ENCODE measurements at regions not wholly inside any gene's neighbourhood (a gene's known extent, or its start where the extent isn't known, plus 50 kb on each side); places are given as distances from the start of the nearest gene placed in this dataset.

GRCh38 chr5:106691701-106692100, 979.0 kb downstream of the EFNA5 start:
- POLR2A ChIA-PET = no interaction called here
- H3K27ac Mint-ChIP-seq = no peak overlapping the region
- intact Hi-C loops (cut with micrococcal nuclease) = no loop called here
- no peaks in the 10 kb centered on the region for H3K27me3 Mint-ChIP-seq
- no peaks in the 10 kb centered on the region for H3K36me3 Mint-ChIP-seq
- no peak for DNase-seq
- H3K4me1 Mint-ChIP-seq (ENCODE audit: low read depth) = no peaks in the 10 kb centered on the region
- CTCF ChIA-PET = no interaction called here
- H3K9me3 Mint-ChIP-seq = no peaks in the 10 kb centered on the region
- no peak overlapping the region for H3K4me3 Mint-ChIP-seq

DNA sequence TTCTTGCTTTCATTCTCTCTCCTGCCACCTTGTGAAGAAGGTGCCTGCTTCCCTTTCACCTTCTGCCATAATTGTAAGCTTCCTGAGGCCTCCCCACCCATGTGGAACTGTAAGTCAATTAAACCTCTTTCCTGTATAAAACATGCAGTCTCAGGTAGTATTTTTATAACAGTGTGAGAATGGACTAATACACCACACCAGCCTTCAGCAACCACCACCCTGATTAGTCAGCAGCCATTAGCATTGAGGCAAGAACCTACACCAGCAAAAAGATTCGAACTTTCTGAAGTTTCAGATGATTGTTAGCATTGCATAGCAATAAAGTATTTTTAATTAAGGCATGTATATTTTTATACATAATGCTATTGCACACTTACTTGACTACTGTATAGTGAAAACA, 980.2 kb downstream of the EFNA5 start:
- POLR2A ChIA-PET = no interaction called here

GRCh38 chr5:106680330-106680729, 990.4 kb downstream of the EFNA5 start:
- intact Hi-C loops (cut with micrococcal nuclease) = no loop called here

More for the DNA sequence above, 980.2 kb downstream of the EFNA5 start:
- CTCF ChIA-PET = no interaction called here
- no peak overlapping the region for H3K4me3 Mint-ChIP-seq
- H3K27ac Mint-ChIP-seq = no peak overlapping the region
- intact Hi-C loops (cut with micrococcal nuclease) = no loop called here
- H3K36me3 Mint-ChIP-seq = no peaks in the 10 kb centered on the region
- H3K27me3 Mint-ChIP-seq = no peaks in the 10 kb centered on the region
- H3K9me3 Mint-ChIP-seq = no peaks in the 10 kb centered on the region
- no peak for DNase-seq
- no peaks in the 10 kb centered on the region for H3K4me1 Mint-ChIP-seq (ENCODE audit: low read depth)

GRCh38 chr5:106677057-106677456, 993.7 kb downstream of the EFNA5 start:
- no peak for DNase-seq
- intact Hi-C loops (cut with micrococcal nuclease) = no loop called here
- H3K4me3 Mint-ChIP-seq = no peak overlapping the region
- POLR2A ChIA-PET = no interaction called here
- peaks cover 12% of the 10 kb centered on the region for H3K9me3 Mint-ChIP-seq
- no peaks in the 10 kb centered on the region for H3K36me3 Mint-ChIP-seq
- no peaks in the 10 kb centered on the region for H3K4me1 Mint-ChIP-seq (ENCODE audit: low read depth)
- H3K27ac Mint-ChIP-seq = no peak overlapping the region
- no peaks in the 10 kb centered on the region for H3K27me3 Mint-ChIP-seq
- CTCF ChIA-PET = no interaction called here

More at GRCh38 chr5:106680330-106680729, 990.4 kb downstream of the EFNA5 start:
- ChIA-PET POLR2A (no interaction called here), CTCF (no interaction called here)
- H3K4me1 Mint-ChIP-seq (ENCODE audit: low read depth) = no peaks in the 10 kb centered on the region
- DNase-seq = no peak
- no peaks in the 10 kb centered on the region for H3K27me3 Mint-ChIP-seq
- no peak overlapping the region for H3K4me3 Mint-ChIP-seq
- H3K9me3 Mint-ChIP-seq = peaks cover 17% of the 10 kb centered on the region
- no peak overlapping the region for H3K27ac Mint-ChIP-seq
- H3K36me3 Mint-ChIP-seq = no peaks in the 10 kb centered on the region

GRCh38 chr5:106675687-106676086, 995.0 kb downstream of the EFNA5 start:
- no peaks in the 10 kb centered on the region for H3K27me3 Mint-ChIP-seq
- intact Hi-C loops (cut with micrococcal nuclease) = no loop called here
- peaks cover 12% of the 10 kb centered on the region for H3K9me3 Mint-ChIP-seq
- POLR2A ChIA-PET = no interaction called here
- H3K4me3 Mint-ChIP-seq = no peak overlapping the region
- no peak for DNase-seq
- no peak overlapping the region for H3K27ac Mint-ChIP-seq
- no peaks in the 10 kb centered on the region for H3K4me1 Mint-ChIP-seq (ENCODE audit: low read depth)
- CTCF ChIA-PET = no interaction called here
- H3K36me3 Mint-ChIP-seq = no peaks in the 10 kb centered on the region

DNA sequence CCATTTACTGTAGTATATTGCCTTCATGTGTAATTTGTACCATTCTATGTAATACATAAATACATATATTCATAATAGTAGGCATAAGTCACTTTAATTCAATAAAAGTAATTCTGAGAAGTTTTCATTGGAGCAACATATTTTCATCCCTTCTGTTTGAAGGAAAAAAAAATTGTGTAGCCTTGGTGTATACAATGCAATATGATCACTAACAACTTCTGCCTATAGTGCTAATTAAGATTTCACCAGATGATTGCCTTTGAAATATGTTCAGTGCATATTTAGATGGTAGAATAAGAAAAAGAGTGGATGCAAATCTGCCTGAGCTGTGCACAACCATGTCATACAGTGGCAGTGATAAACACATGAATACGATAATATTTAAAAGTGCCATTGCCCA, 996.8 kb downstream of the EFNA5 start:
- no peak for DNase-seq
- intact Hi-C loops (cut with micrococcal nuclease) = no loop called here
- no peak overlapping the region for H3K27ac Mint-ChIP-seq

GRCh38 chr5:106661866-106662265, 1008.9 kb downstream of the EFNA5 start:
- no peak overlapping the region for H3K27ac Mint-ChIP-seq
- CTCF ChIA-PET = no interaction called here

More for the DNA sequence above, 996.8 kb downstream of the EFNA5 start:
- CTCF ChIA-PET = no interaction called here
- POLR2A ChIA-PET = no interaction called here
- peaks cover 12% of the 10 kb centered on the region for H3K9me3 Mint-ChIP-seq
- no peaks in the 10 kb centered on the region for H3K4me1 Mint-ChIP-seq (ENCODE audit: low read depth)
- H3K4me3 Mint-ChIP-seq = no peak overlapping the region
- no peaks in the 10 kb centered on the region for H3K27me3 Mint-ChIP-seq
- H3K36me3 Mint-ChIP-seq = no peaks in the 10 kb centered on the region

DNA sequence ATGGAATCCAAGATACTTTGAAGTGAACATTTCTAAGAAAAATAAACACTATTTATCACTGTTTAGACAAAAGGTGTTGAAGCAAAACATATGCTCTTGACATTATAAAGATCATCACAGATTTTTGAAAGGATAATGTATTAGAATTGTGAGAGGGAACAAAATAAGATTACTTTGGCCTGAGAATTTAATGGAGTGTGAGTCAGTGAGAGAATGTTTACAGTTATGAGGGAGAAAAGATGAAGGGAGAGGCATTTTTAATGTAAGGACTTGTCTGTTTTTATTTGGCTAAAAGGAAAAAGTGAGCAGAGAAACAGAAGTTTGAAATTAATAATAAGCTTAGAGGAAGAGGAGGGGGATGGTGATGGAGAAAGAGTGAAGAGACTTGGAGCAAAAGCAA, 1010.1 kb downstream of the EFNA5 start:
- Mint-ChIP-seq H3K27me3 (no peaks in the 10 kb centered on the region), H3K4me1 (ENCODE audit: low read depth) (no peaks in the 10 kb centered on the region), H3K9me3 (peaks cover 2% of the 10 kb centered on the region), H3K36me3 (no peaks in the 10 kb centered on the region), H3K27ac (no peak overlapping the region), H3K4me3 (no peak overlapping the region)
- DNase-seq = no peak
- POLR2A ChIA-PET = no interaction called here
- intact Hi-C loops (cut with micrococcal nuclease) = no loop called here
- CTCF ChIA-PET = no interaction called here

More at GRCh38 chr5:106661866-106662265, 1008.9 kb downstream of the EFNA5 start:
- no peak for DNase-seq
- Mint-ChIP-seq H3K36me3 (no peaks in the 10 kb centered on the region), H3K27me3 (no peaks in the 10 kb centered on the region), H3K4me3 (no peak overlapping the region), H3K4me1 (ENCODE audit: low read depth) (no peaks in the 10 kb centered on the region), H3K9me3 (peaks cover 2% of the 10 kb centered on the region)
- POLR2A ChIA-PET = no interaction called here
- intact Hi-C loops (cut with micrococcal nuclease) = no loop called here

DNA sequence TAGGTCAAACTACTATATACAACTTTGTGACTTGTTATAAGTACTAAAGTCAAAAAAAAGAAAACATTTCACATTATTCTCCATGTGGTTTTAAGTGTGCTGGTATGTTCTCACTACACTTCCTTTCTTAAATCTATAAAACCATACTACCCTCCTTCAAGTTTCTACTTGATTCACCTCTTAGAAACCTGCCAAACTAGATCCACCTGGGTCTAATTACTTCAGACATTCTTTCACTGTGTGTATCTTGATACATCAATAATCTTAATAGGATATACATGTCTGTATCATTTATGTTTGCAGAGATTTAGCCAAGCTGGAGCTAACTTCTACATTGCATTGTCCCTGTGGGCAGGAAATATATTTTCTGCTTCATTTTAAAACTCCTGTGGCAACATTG, 1012.6 kb downstream of the EFNA5 start:
- Mint-ChIP-seq H3K27me3 (no peaks in the 10 kb centered on the region), H3K27ac (no peak overlapping the region), H3K36me3 (no peaks in the 10 kb centered on the region), H3K4me3 (no peak overlapping the region), H3K9me3 (peaks cover 17% of the 10 kb centered on the region), H3K4me1 (ENCODE audit: low read depth) (no peaks in the 10 kb centered on the region)
- intact Hi-C loops (cut with micrococcal nuclease) = no loop called here
- ChIA-PET POLR2A (no interaction called here), CTCF (no interaction called here)
- no peak for DNase-seq

DNA sequence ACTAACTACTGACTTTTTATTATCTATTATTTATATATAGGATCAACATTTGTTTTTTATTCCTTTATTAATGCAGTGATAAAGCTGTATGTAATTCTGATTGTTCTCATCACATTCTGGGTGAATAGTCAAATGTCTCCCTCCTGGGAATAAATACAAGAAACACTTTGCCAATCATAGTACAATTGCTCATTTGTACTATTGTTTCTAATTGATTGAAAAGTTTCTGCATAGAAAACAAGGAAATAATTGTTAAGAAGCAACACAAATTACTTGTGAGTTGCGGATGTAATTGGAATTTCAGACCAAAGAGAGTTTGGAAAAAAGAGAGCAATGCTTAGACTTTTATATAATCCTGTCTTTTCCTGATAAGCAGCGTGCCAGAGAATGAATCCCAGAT, 1013.9 kb downstream of the EFNA5 start:
- POLR2A ChIA-PET = no interaction called here
- no peaks in the 10 kb centered on the region for H3K4me1 Mint-ChIP-seq (ENCODE audit: low read depth)
- CTCF ChIA-PET = no interaction called here
- intact Hi-C loops (cut with micrococcal nuclease) = no loop called here
- no peak for DNase-seq
- peaks cover 29% of the 10 kb centered on the region for H3K9me3 Mint-ChIP-seq
- no peaks in the 10 kb centered on the region for H3K36me3 Mint-ChIP-seq
- H3K27ac Mint-ChIP-seq = no peak overlapping the region
- no peaks in the 10 kb centered on the region for H3K27me3 Mint-ChIP-seq
- no peak overlapping the region for H3K4me3 Mint-ChIP-seq

DNA sequence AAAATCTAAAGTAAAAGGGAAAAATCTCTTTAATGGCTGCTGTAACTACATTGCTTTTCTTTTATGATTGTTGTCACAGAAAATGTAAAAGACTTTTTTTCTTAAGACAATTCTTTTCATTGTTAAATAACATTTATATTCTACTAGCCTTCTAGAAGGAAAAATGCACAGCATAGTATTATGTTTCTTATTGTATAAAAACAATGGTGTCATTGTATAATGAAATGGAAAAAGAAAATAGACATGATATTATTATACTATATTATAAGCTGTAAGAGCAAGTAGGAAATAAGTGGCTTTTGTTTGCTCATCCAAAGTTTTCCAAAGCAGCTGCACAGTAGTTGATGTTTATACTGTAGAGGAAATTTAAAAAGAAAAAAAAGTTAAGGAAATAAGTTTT, 1021.7 kb downstream of the EFNA5 start:
- intact Hi-C loops (cut with micrococcal nuclease) = no loop called here
- H3K4me1 Mint-ChIP-seq (ENCODE audit: low read depth) = no peaks in the 10 kb centered on the region
- DNase-seq = no peak
- CTCF ChIA-PET = no interaction called here
- H3K27ac Mint-ChIP-seq = no peak overlapping the region
- no peaks in the 10 kb centered on the region for H3K27me3 Mint-ChIP-seq
- POLR2A ChIA-PET = no interaction called here
- no peak overlapping the region for H3K4me3 Mint-ChIP-seq
- H3K36me3 Mint-ChIP-seq = no peaks in the 10 kb centered on the region
- H3K9me3 Mint-ChIP-seq = peaks cover 19% of the 10 kb centered on the region

DNA sequence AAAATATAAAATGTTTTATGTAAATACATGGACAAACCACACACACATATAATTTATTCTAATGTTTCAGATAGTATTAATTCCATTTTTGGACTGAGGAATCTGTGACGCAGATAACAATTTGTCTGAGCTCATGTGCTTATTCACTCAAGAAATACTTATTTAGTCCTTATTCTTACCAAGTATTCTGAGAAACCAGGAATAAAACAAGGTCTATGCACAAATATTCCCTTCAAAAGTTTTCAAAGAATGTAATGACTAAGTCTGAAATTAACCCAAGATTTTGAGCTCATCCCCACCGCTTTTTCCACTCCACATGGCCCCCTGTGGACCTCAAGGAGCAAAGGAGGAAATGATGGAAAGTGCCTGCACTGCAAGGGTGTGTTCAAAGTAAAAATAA, 1022.3 kb downstream of the EFNA5 start:
- Mint-ChIP-seq H3K27me3 (no peaks in the 10 kb centered on the region), H3K27ac (no peak overlapping the region), H3K4me3 (no peak overlapping the region), H3K36me3 (no peaks in the 10 kb centered on the region), H3K4me1 (ENCODE audit: low read depth) (no peaks in the 10 kb centered on the region), H3K9me3 (peaks cover 16% of the 10 kb centered on the region)
- intact Hi-C loops (cut with micrococcal nuclease) = no loop called here
- no peak for DNase-seq
- ChIA-PET POLR2A (no interaction called here), CTCF (no interaction called here)

- no peak overlapping the region for H3K4me3 Mint-ChIP-seq
- no peak overlapping the region for H3K27ac Mint-ChIP-seq
- no peaks in the 10 kb centered on the region for H3K27me3 Mint-ChIP-seq
- DNase-seq = no peak
- no peaks in the 10 kb centered on the region for H3K4me1 Mint-ChIP-seq (ENCODE audit: low read depth)
- POLR2A ChIA-PET = no interaction called here
- intact Hi-C loops (cut with micrococcal nuclease) = no loop called here
- H3K36me3 Mint-ChIP-seq = no peaks in the 10 kb centered on the region
- CTCF ChIA-PET = no interaction called here
- H3K9me3 Mint-ChIP-seq = no peaks in the 10 kb centered on the region
Observed at GRCh38 chr5:106646106-106646505, 1024.6 kb downstream of the EFNA5 start.

GRCh38 chr5:106640511-106640910, 1030.2 kb downstream of the EFNA5 start:
- H3K9me3 Mint-ChIP-seq = peaks cover 19% of the 10 kb centered on the region
- POLR2A ChIA-PET = no interaction called here
- intact Hi-C loops (cut with micrococcal nuclease) = no loop called here
- no peak for DNase-seq
- no peak overlapping the region for H3K27ac Mint-ChIP-seq
- no peaks in the 10 kb centered on the region for H3K36me3 Mint-ChIP-seq
- H3K4me1 Mint-ChIP-seq (ENCODE audit: low read depth) = no peaks in the 10 kb centered on the region
- no peaks in the 10 kb centered on the region for H3K27me3 Mint-ChIP-seq
- no peak overlapping the region for H3K4me3 Mint-ChIP-seq
- CTCF ChIA-PET = no interaction called here

Measured in activated CD4-positive, alpha-beta memory T cell treated with anti-CD3 and anti-CD28 coated beads for 36 hours (primary cell).